IMR-90 (cell line): ENCODE measurements at regions not wholly inside any gene's neighbourhood (a gene's known extent, or its start where the extent isn't known, plus 50 kb on each side); places are given as distances from the start of the nearest gene placed in this dataset.

Experiments
- ATAC-seq: fragments of 200-7000 bp; cut with Tn5 transposase; 2 replicates; pipeline ENCODE4 v1.9.1; 2020; ENCODE audit warnings: low read depth, mild to moderate bottlenecking, moderate library complexity
- BruUV-seq: library from RNA; stranded (reverse); fragments of 400-500 nt; replicated peaks from 2 replicates; lab custom pipeline; 2021; lab: Mats Ljungman, UMichigan
- CTCF ChIA-PET: fragments of 300-600 bp; formaldehyde crosslinking; extraction: SDS; loops from one replicate; lab custom pipeline; 2021; ENCODE audit warnings: antibody characterized with exemption; lab: Yijun Ruan, JAX
- POLR2A ChIA-PET: fragments of 300-600 bp; sonication (Branson Sonifier 250); formaldehyde crosslinking; loops from one replicate; lab custom pipeline; 2022; ENCODE audit warnings: antibody characterized with exemption; ENCODE audit not compliant: unreplicated experiment; lab: Charles Lee
- DNase-seq: peaks from one replicate; pipeline ENCODE4 v3.0.0; 2013
- H2AFZ ChIP-seq: replicated peaks from 2 replicates; pipeline ENCODE3; 2013; ENCODE audit warnings: low read length, mild to moderate bottlenecking; ENCODE audit not compliant: poor library complexity
- H2AK5ac ChIP-seq: 2 replicates; pipeline ENCODE4 v1.6.1; 2013; ENCODE audit warnings: low read depth, low read length, inconsistent platforms
- H2AK9ac ChIP-seq: replicated peaks from 2 replicates; pipeline ENCODE3; 2013; ENCODE audit warnings: mild to moderate bottlenecking, low read depth, low read length, moderate library complexity; ENCODE audit not compliant: poor library complexity
- H2BK120ac ChIP-seq: 2 replicates; pipeline ENCODE4 v1.6.1; 2013; ENCODE audit warnings: low read depth, low read length, inconsistent platforms
- H2BK15ac ChIP-seq: 3 replicates; pipeline ENCODE4 v1.6.1; 2013; ENCODE audit warnings: low read depth, low read length, inconsistent platforms
- H2BK20ac ChIP-seq: 2 replicates; pipeline ENCODE4 v1.6.1; 2013; ENCODE audit warnings: low read depth, mild to moderate bottlenecking, inconsistent platforms, low read length, moderate library complexity
- H2BK5ac ChIP-seq: 2 replicates; pipeline ENCODE4 v1.6.1; 2013; ENCODE audit warnings: mild to moderate bottlenecking, low read depth, low read length, inconsistent platforms; ENCODE audit not compliant: poor library complexity, severe bottlenecking
- H3K14ac ChIP-seq: replicated peaks from 2 replicates; pipeline ENCODE4 v1.6.1; 2013; ENCODE audit warnings: low read depth, low read length, inconsistent platforms
- H3K18ac ChIP-seq: 2 replicates; pipeline ENCODE4 v1.6.1; 2013; ENCODE audit warnings: low read depth, low read length, control low read depth
- H3K23ac ChIP-seq: 2 replicates; pipeline ENCODE4 v1.6.1; 2013; ENCODE audit warnings: low read depth, low read length, inconsistent platforms
- H3K27ac ChIP-seq: 2 replicates; pipeline ENCODE4 v1.5.1; 2013; ENCODE audit warnings: mild to moderate bottlenecking, control low read depth, low read length; ENCODE audit not compliant: insufficient read depth
- H3K27me3 ChIP-seq: 2 replicates; pipeline ENCODE4 v1.6.1; 2013; ENCODE audit warnings: low read length; ENCODE audit not compliant: control insufficient read depth, insufficient read depth
- H3K36me3 ChIP-seq: 2 replicates; pipeline ENCODE4 v1.6.1; 2013; ENCODE audit warnings: low read length, mixed read lengths; ENCODE audit not compliant: control insufficient read depth, insufficient read depth
- H3K4ac ChIP-seq: 2 replicates; pipeline ENCODE4 v1.6.1; 2013; ENCODE audit warnings: low read depth, low read length, inconsistent platforms
- H3K4me1 ChIP-seq: 2 replicates; pipeline ENCODE4 v1.6.1; 2013; ENCODE audit warnings: low read length, mixed read lengths; ENCODE audit not compliant: control insufficient read depth, insufficient read depth
- H3K4me2 ChIP-seq: 2 replicates; pipeline ENCODE4 v1.6.1; 2013; ENCODE audit warnings: low read depth, mild to moderate bottlenecking, control low read depth, low read length, moderate library complexity
- H3K4me3 ChIP-seq: 2 replicates; pipeline ENCODE4 v1.5.1; 2013; ENCODE audit warnings: low read depth, mild to moderate bottlenecking, control low read depth, low read length, moderate library complexity; ENCODE audit not compliant: insufficient read depth
- H3K56ac ChIP-seq: 2 replicates; pipeline ENCODE4 v1.6.1; 2013; ENCODE audit warnings: low read length, inconsistent platforms; ENCODE audit not compliant: insufficient read depth; ENCODE audit errors: extremely low read depth
- H3K79me1 ChIP-seq, 2 experiments: 2 replicates each; pipeline ENCODE4 v1.6.1; 2013; ENCODE audit warnings: low read length in 2 of 2, inconsistent platforms in 1 of 2, low read depth in 1 of 2
- H3K9ac ChIP-seq: 2 replicates; pipeline ENCODE4 v1.6.1; 2013; ENCODE audit warnings: low read depth, low read length, control low read depth
- H3K9me1 ChIP-seq: 2 replicates; pipeline ENCODE4 v1.6.1; 2013; ENCODE audit warnings: low read length, inconsistent platforms; ENCODE audit not compliant: insufficient read depth
- H3K9me3 ChIP-seq: 2 replicates; pipeline ENCODE4 v1.6.1; 2013; ENCODE audit warnings: low read length; ENCODE audit not compliant: control insufficient read depth, insufficient read depth
- H4K20me1 ChIP-seq: 2 replicates; pipeline ENCODE4 v1.6.1; 2013; ENCODE audit warnings: low read length, inconsistent platforms; ENCODE audit not compliant: insufficient read depth
- H4K5ac ChIP-seq: 2 replicates; pipeline ENCODE4 v1.6.1; 2013; ENCODE audit warnings: mild to moderate bottlenecking, low read depth, low read length, control low read depth
- H4K8ac ChIP-seq, 2 experiments: 2 replicates each; pipeline ENCODE4 v1.6.1; 2013; ENCODE audit warnings: low read depth in 2 of 2, low read length in 2 of 2, control low read depth in 1 of 2, inconsistent platforms in 1 of 2
- H4K91ac ChIP-seq: 2 replicates; pipeline ENCODE4 v1.6.1; 2013; ENCODE audit warnings: low read depth, low read length, inconsistent platforms; ENCODE audit not compliant: insufficient read depth
- BHLHE40 ChIP-seq: fragments of 150-350 bp; IDR thresholded peaks from 2 replicates; pipeline ENCODE4 v1.6.1; 2016; ENCODE audit warnings: mild to moderate bottlenecking, low read depth, low read length
- CEBPB ChIP-seq: IDR thresholded peaks from 2 replicates; pipeline ENCODE4 v1.6.1; 2012; ENCODE audit warnings: low read depth, low read length, improper control_type of control experiment
- CHD1 ChIP-seq: IDR thresholded peaks from 2 replicates; pipeline ENCODE4 v1.6.1; 2012; ENCODE audit warnings: low read depth, low read length, improper control_type of control experiment
- CTCF ChIP-seq: conservative IDR thresholded peaks from 2 replicates; pipeline ENCODE4 v1.5.1; 2012; ENCODE audit warnings: mild to moderate bottlenecking, low read depth, low read length, improper control_type of control experiment
- FOS ChIP-seq: fragments of 150-350 bp; IDR thresholded peaks from 2 replicates; pipeline ENCODE4 v1.6.1; 2016; ENCODE audit warnings: low read depth, low read length
- MAFK ChIP-seq: IDR thresholded peaks from 2 replicates; pipeline ENCODE4 v1.6.1; 2012; ENCODE audit warnings: low read depth, low read length, improper control_type of control experiment
- MAZ ChIP-seq: IDR thresholded peaks from 2 replicates; pipeline ENCODE4 v1.6.1; 2012; ENCODE audit warnings: low read depth, mild to moderate bottlenecking, low read length, improper control_type of control experiment, moderate library complexity, borderline replicate concordance
- MXI1 ChIP-seq: IDR thresholded peaks from 2 replicates; pipeline ENCODE4 v1.6.1; 2012; ENCODE audit warnings: low read depth, mild to moderate bottlenecking, low read length, moderate library complexity, borderline replicate concordance
- NFE2L2 ChIP-seq: fragments of 150-350 bp; IDR thresholded peaks from 2 replicates; pipeline ENCODE4 v1.6.1; 2016; ENCODE audit warnings: low read depth, mild to moderate bottlenecking, low read length
- POLR2A ChIP-seq: IDR thresholded peaks from 2 replicates; pipeline ENCODE4 v1.6.1; 2012; ENCODE audit warnings: mild to moderate bottlenecking, low read depth, low read length
- RAD21 ChIP-seq: IDR thresholded peaks from 2 replicates; pipeline ENCODE4 v1.6.1; 2012; ENCODE audit warnings: low read length, improper control_type of control experiment
- RCOR1 ChIP-seq: IDR thresholded peaks from 2 replicates; pipeline ENCODE4 v1.6.1; 2012; ENCODE audit warnings: mild to moderate bottlenecking, low read length, improper control_type of control experiment; ENCODE audit not compliant: insufficient replicate concordance
- RFX5 ChIP-seq: IDR thresholded peaks from 2 replicates; pipeline ENCODE4 v1.8.0; 2012; ENCODE audit warnings: low read depth, mild to moderate bottlenecking, low read length, moderate library complexity
- SMC3 ChIP-seq: fragments of 150-350 bp; IDR thresholded peaks from 2 replicates; pipeline ENCODE4 v1.6.1; 2016; ENCODE audit warnings: low read depth, mild to moderate bottlenecking, antibody characterized with exemption, low read length, moderate library complexity
- USF2 ChIP-seq: fragments of 150-350 bp; IDR thresholded peaks from 2 replicates; pipeline ENCODE4 v1.6.1; 2017; ENCODE audit warnings: mild to moderate bottlenecking, antibody characterized with exemption, low read length, low read depth
- WGBS, 2 experiments: methylation state at CpG; one replicate each; pipeline versions ENCODE4 v1.1.5 to v1.1.7; 2013; ENCODE audit warnings: missing lambda C conversion rate in 2 of 2; ENCODE audit not compliant: insufficient read length in 1 of 2; ENCODE audit errors: extremely low coverage in 2 of 2; 5-methylcytosine and 5-hydroxymethylcytosine counted together
- dilution Hi-C: fragments of 300-500 bp; cut with HindIII; formaldehyde crosslinking; loops from one replicate; pipeline ENCODE4 v1.14.3; 2018; ENCODE audit warnings: low sequenced_read_pairs; ENCODE audit not compliant: unreplicated experiment
- in situ Hi-C: fragments of 300-500 bp; cut with MboI; formaldehyde crosslinking; loops from 3 replicates; pipeline ENCODE4 v1.14.3; 2019; ENCODE audit warnings: low sequenced_read_pairs, inconsistent platforms, mixed read lengths
- intact Hi-C: fragments of 100-400 bp; cut with micrococcal nuclease; formaldehyde crosslinking; loops from 2 replicates; pipeline ENCODE4 v1.10.0; 2022
- TF ChIP-seq, protein P1 (sequence below): fragments of 150-350 bp; IDR thresholded peaks from 2 replicates; pipeline ENCODE4 v1.6.1; 2016; ENCODE audit warnings: low read depth, mild to moderate bottlenecking, low read length, moderate library complexity, borderline replicate concordance

DNA sequence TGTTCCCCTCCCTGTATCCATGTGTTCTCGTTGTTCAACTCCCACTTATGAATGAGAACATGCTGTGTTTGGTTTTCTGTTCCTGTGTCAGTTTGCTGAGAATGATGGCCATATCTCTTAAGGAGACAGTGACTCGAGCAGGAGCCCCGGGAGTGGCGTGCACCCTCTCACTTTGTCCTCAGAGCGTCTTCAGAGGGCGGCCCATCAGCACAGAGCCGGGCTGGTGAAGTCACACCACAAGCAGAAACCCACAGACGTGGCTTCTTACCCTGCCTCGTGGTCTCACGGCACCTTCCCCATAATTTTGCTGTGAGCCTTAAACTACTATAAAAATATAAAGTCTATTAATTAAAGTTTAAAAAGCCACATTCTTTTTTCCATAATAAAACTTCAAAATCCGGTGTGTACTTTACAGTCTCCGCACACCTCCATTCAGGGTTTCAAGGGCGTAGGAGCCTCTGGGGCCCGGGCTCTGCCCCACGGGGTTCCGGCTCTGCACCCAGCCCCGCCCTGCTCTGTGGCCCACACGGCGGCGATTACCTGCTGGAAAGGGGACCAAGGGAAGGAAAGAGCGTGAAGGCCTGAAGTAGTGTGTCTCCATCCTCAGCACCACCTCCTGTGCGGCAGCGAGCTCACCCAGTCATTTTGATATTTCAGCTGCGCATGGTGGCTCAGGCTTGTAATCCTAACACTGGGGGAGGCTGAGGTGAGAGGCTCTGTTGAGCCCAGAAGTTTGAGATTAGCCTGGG lies 101.3 kb upstream of the SOX1 start:
- H3K14ac ChIP-seq = no peak overlapping the region
- H2AK5ac ChIP-seq = no peak overlapping the region
- ChIA-PET CTCF (no interaction called here), POLR2A (no interaction called here)
- DNase-seq (no peak), ATAC-seq (no peak)
- in situ Hi-C loops (no loop called here), intact Hi-C loops (no loop called here), dilution Hi-C loops (no loop called here)
- H3K4me3 ChIP-seq = no peak overlapping the region
- no peaks in the 10 kb centered on the region for H3K27me3 ChIP-seq
- H2AFZ ChIP-seq = no peak overlapping the region
- H3K18ac ChIP-seq = no peak overlapping the region
- peaks cover 47% of the 10 kb centered on the region for H3K9me3 ChIP-seq
- no peak overlapping the region for H2BK20ac ChIP-seq
- no peak overlapping the region for H4K8ac ChIP-seq
- no peaks in the 10 kb centered on the region for H3K36me3 ChIP-seq
- BruUV-seq = no TSS peak
- no peaks in the 10 kb centered on the region for H3K79me1 ChIP-seq
- no peak overlapping the region for H2BK120ac ChIP-seq
- H3K23ac ChIP-seq = no peak overlapping the region
- H4K20me1 ChIP-seq = no peaks in the 10 kb centered on the region
- H3K4me1 ChIP-seq = no peaks in the 10 kb centered on the region
- H3K4ac ChIP-seq = no peak overlapping the region
- H3K9ac ChIP-seq = no peak overlapping the region
- WGBS, 2 experiments = 85% methylated on average over 3 of the region's 24 CpGs; no CpG with 5 or more reads in 1 of the 2 experiments
- no peak overlapping the region for H2AK9ac ChIP-seq
- H3K4me2 ChIP-seq = no peak overlapping the region
- H2BK15ac ChIP-seq = no peak overlapping the region
- no peak overlapping the region for H4K91ac ChIP-seq
- H3K9me1 ChIP-seq = no peaks in the 10 kb centered on the region
- no peak overlapping the region for H3K27ac ChIP-seq
- no peak overlapping the region for H2BK5ac ChIP-seq
- H3K56ac ChIP-seq = no peak overlapping the region
- no peak overlapping the region for H4K5ac ChIP-seq
- no peak for TF ChIP-seq RFX5
- no peak for TF ChIP-seq POLR2A
- no peak for TF ChIP-seq CEBPB
- no peak for TF ChIP-seq MXI1
- no peak for TF ChIP-seq FOS
- TF ChIP-seq SMC3 = no peak
- no peak for TF ChIP-seq RCOR1
- no peak for TF ChIP-seq NFE2L2
- no peak for TF ChIP-seq BHLHE40
- TF ChIP-seq USF2 = no peak
- TF ChIP-seq, protein P1, sequence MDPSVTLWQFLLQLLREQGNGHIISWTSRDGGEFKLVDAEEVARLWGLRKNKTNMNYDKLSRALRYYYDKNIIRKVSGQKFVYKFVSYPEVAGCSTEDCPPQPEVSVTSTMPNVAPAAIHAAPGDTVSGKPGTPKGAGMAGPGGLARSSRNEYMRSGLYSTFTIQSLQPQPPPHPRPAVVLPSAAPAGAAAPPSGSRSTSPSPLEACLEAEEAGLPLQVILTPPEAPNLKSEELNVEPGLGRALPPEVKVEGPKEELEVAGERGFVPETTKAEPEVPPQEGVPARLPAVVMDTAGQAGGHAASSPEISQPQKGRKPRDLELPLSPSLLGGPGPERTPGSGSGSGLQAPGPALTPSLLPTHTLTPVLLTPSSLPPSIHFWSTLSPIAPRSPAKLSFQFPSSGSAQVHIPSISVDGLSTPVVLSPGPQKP = no peak
- no peak for TF ChIP-seq RAD21
- TF ChIP-seq CTCF = no peak
- no peak for TF ChIP-seq MAFK
- TF ChIP-seq MAZ = no peak
- no peak for TF ChIP-seq CHD1
